ENCODE measurements at regions not wholly inside any gene's neighbourhood (a gene's known extent, or its start where the extent isn't known, plus 50 kb on each side); places are given as distances from the start of the nearest gene placed in this dataset.

DNA sequence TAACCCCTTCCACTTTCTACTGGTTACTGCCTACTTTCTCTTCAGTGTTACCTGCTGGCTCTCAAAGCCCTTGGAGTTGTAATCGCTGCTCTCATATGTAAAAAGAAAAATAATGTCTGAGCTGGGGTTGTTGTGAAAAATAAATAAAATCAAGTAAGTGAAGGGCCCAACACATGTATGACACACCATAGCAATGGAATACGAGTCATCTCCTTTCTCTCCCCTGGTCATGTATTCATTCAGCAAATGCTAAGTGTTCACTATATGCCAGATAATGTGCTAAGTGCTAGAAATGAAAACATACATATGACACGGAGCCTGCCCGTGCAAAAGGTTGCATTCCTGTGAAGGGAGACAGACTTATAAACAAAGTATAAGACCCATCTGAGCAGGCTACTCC is 535.0 kb downstream of the RFC3 start:
- TF ChIP-seq, protein P1, sequence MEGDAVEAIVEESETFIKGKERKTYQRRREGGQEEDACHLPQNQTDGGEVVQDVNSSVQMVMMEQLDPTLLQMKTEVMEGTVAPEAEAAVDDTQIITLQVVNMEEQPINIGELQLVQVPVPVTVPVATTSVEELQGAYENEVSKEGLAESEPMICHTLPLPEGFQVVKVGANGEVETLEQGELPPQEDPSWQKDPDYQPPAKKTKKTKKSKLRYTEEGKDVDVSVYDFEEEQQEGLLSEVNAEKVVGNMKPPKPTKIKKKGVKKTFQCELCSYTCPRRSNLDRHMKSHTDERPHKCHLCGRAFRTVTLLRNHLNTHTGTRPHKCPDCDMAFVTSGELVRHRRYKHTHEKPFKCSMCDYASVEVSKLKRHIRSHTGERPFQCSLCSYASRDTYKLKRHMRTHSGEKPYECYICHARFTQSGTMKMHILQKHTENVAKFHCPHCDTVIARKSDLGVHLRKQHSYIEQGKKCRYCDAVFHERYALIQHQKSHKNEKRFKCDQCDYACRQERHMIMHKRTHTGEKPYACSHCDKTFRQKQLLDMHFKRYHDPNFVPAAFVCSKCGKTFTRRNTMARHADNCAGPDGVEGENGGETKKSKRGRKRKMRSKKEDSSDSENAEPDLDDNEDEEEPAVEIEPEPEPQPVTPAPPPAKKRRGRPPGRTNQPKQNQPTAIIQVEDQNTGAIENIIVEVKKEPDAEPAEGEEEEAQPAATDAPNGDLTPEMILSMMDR (IDR thresholded peaks at IDR 0.05), result no peak

DNA sequence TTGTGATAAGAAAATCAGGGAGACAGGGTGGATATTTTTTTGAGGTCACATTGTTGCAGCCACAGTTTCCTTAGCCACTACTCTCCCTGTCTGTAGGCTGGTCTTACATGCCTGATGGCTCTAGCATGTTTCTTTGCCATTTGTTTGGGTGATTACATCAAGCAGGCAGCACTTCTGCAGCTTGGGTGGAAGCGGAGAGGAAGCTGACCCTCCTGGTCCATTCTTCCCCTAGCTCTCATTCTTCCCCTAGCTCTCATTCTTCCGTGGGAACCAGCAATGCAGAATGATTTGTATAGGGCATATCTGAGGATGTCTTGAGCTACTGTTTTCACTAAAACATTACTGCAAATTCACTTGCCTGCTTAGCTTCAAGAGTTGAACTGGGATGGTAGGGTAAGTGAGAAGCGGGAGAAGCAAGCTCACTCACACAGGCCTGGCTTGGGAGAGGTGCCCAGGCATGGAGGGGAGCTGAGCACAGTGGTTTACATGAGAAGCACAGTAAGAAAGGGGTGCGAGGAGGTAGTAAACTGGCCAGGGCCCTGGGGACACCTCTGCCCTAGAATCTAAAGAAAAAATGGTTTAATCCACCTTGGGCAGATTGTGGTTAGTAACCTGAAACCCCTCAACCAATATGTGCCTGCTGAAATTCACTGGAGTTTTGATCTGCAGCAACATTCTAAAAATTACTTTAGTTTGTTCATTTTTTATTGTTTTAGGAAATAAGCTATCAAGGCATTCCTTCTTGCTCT is 538.9 kb downstream of the RFC3 start:
- no peaks in the 10 kb centered on the region for H3K27me3 ChIP-seq (ENCODE audit: control insufficient read depth, insufficient read depth, low read length)
- H3K27ac ChIP-seq, result no peak overlapping the region
- H2AFZ ChIP-seq, result no peak overlapping the region
- H3K9ac ChIP-seq, result no peak overlapping the region
- H3K36me3 ChIP-seq (ENCODE audit: control insufficient read depth, insufficient read depth, low read length), result no peaks in the 10 kb centered on the region
- no peak overlapping the region for H3K4me2 ChIP-seq (ENCODE audit: low read length)
- no peaks in the 10 kb centered on the region for H3K9me3 ChIP-seq (ENCODE audit: control insufficient read depth, low read length)
- TF ChIP-seq, protein P1 (IDR thresholded peaks at IDR 0.05), result no peak
- no peaks in the 10 kb centered on the region for H3K79me2 ChIP-seq
- no peak overlapping the region for H3K4me3 ChIP-seq (ENCODE audit: low read depth, low read length)
- no peaks in the 10 kb centered on the region for H3K4me1 ChIP-seq

More for the DNA sequence above, 535.0 kb downstream of the RFC3 start:
- Histone ChIP-seq H3K27ac (no peak overlapping the region), H3K4me1 (no peaks in the 10 kb centered on the region), H3K9me3 (ENCODE audit: control insufficient read depth, low read length) (no peaks in the 10 kb centered on the region), H3K4me3 (ENCODE audit: low read depth, low read length) (no peak overlapping the region), H3K36me3 (ENCODE audit: control insufficient read depth, insufficient read depth, low read length) (no peaks in the 10 kb centered on the region), H3K79me2 (no peaks in the 10 kb centered on the region), H3K4me2 (ENCODE audit: low read length) (no peak overlapping the region), H3K9ac (no peak overlapping the region), H2AFZ (no peak overlapping the region), H3K27me3 (ENCODE audit: control insufficient read depth, insufficient read depth, low read length) (no peaks in the 10 kb centered on the region)

DNA sequence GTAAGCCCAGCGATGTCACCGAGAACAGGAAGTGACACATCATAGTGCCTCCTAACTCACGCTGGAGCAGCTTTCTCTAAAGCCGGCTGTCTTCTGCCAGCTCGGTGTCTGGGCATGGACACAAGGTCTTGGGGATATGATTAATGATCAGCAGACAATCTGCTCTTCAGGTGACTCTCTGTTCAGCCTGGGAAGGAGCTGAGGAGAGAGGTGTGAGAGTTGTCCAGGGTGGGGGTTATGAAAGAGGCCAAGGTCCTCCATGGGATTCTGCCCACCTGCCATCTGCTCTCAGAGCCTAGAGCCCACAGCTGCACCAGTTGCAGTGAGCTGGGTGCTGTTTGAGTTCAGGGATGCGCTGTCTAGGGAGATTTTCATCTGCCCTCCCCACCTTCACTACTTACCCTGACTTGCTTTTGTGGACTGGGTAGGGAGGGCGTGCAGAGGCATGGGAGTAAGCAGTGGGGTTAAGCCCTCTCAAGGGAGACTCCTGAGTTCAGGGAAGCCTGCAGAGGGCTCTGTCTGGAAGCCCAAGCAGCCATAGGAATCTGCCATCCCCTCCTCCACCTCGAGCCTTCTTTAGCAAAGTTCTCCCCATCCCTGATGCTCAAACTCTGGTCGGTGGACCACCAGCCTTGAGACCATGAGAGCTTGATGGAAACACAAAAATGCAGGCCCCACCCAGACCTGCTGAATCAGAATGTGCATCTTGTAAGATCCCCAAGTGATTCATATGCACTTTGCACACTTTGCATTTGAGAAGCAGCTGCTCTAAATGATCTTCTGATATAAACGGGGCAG is 539.7 kb downstream of the RFC3 start:
- Histone ChIP-seq H3K4me3 (ENCODE audit: low read depth, low read length) (no peak overlapping the region), H3K4me1 (no peaks in the 10 kb centered on the region), H3K79me2 (no peaks in the 10 kb centered on the region), H3K36me3 (ENCODE audit: control insufficient read depth, insufficient read depth, low read length) (no peaks in the 10 kb centered on the region), H2AFZ (no peak overlapping the region), H3K9ac (no peak overlapping the region), H3K9me3 (ENCODE audit: control insufficient read depth, low read length) (no peaks in the 10 kb centered on the region), H3K4me2 (ENCODE audit: low read length) (no peak overlapping the region), H3K27ac (no peak overlapping the region), H3K27me3 (ENCODE audit: control insufficient read depth, insufficient read depth, low read length) (no peaks in the 10 kb centered on the region)
- TF ChIP-seq, protein P1 (IDR thresholded peaks at IDR 0.05), result no peak

DNA sequence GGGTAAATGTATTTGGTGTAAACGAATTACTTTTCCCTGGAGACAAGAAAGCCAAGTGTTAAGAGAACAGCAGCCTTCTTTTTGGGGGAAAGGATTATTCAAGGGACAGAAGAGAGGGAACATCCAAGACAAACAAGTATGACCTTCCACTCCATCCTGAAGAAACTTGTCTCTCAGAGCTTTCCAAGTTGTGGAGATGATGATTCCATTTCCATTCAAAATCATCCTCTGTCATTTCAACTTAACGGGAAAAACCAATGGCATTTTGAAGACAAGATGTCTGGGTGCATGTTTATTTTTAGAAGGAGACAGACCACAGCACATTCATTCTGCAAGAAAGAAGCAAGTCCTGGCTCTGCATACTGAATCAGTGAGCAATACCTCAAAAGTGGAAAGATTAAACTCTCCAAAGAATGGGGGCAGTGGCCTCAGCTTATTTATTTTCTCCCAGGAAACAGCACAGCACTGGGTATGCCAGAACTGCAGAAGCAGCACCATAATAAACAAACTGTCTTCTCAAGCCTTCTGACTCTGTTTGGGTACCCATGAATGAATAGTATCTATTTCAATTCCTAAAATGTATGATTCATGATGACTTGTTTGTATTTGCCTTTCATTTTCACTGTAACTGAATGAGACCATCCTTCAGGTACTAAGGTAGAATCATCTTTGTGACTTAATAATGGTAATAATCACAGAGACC is 541.0 kb downstream of the RFC3 start:
- no peak overlapping the region for H2AFZ ChIP-seq
- no peaks in the 10 kb centered on the region for H3K36me3 ChIP-seq (ENCODE audit: control insufficient read depth, insufficient read depth, low read length)
- no peaks in the 10 kb centered on the region for H3K27me3 ChIP-seq (ENCODE audit: control insufficient read depth, insufficient read depth, low read length)
- no peak overlapping the region for H3K4me2 ChIP-seq (ENCODE audit: low read length)
- H3K9me3 ChIP-seq (ENCODE audit: control insufficient read depth, low read length), result no peaks in the 10 kb centered on the region
- no peak overlapping the region for H3K9ac ChIP-seq
- H3K79me2 ChIP-seq, result no peaks in the 10 kb centered on the region
- no peaks in the 10 kb centered on the region for H3K4me1 ChIP-seq
- TF ChIP-seq, protein P1 (IDR thresholded peaks at IDR 0.05), result no peak
- H3K27ac ChIP-seq, result no peak overlapping the region
- no peak overlapping the region for H3K4me3 ChIP-seq (ENCODE audit: low read depth, low read length)
